Nephron progenitor cell (in vitro differentiated cells): ENCODE measurements at regions not wholly inside any gene's neighbourhood (a gene's known extent, or its start where the extent isn't known, plus 50 kb on each side); places are given as distances from the start of the nearest gene placed in this dataset.
A peak's percentile ranks its signal among the peaks of the same experiment; 100 is the strongest.

Experiments
- DNase-seq: peaks from one replicate; pipeline ENCODE4 v3.0.0; 2021
- H3K27ac Mint-ChIP-seq: 2 replicates; pipeline ENCODE4 v1.8.0; 2021; ENCODE audit warnings: mild to moderate bottlenecking, moderate library complexity, mixed read lengths
- H3K27me3 Mint-ChIP-seq: 2 replicates; pipeline ENCODE4 v1.8.0; 2021; ENCODE audit warnings: mild to moderate bottlenecking, low read depth, mixed read lengths; ENCODE audit not compliant: poor library complexity
- H3K36me3 Mint-ChIP-seq: 2 replicates; pipeline ENCODE4 v1.8.0; 2021; ENCODE audit warnings: low read depth, mixed read lengths
- H3K4me1 Mint-ChIP-seq: 2 replicates; pipeline ENCODE4 v1.8.0; 2021; ENCODE audit warnings: mixed read lengths
- H3K4me3 Mint-ChIP-seq: 2 replicates; pipeline ENCODE4 v1.8.0; 2021; ENCODE audit warnings: mild to moderate bottlenecking, moderate library complexity, mixed read lengths
- H3K9me3 Mint-ChIP-seq: 2 replicates; pipeline ENCODE4 v1.8.0; 2021; ENCODE audit warnings: mild to moderate bottlenecking, moderate library complexity, mixed read lengths
- CTCF ChIP-seq: fragments of 200-600 bp; sonication (generic); IDR thresholded peaks from 2 replicates; pipeline ENCODE4 v1.5.0; 2021; ENCODE audit warnings: antibody characterized with exemption

GRCh38 chr1:47575855-47576757 lies 138.3 kb downstream of the FOXD2 start:
- Mint-ChIP-seq H3K27me3 (peaks cover 46% of the 10 kb centered on the region), H3K36me3 (no peaks in the 10 kb centered on the region), H3K4me1 (peaks cover 95% of the 10 kb centered on the region), H3K4me3 (peak overlapping the region; percentile 17), H3K27ac (no peak overlapping the region), H3K9me3 (no peaks in the 10 kb centered on the region)
- no peak for DNase-seq
- no peak for TF ChIP-seq CTCF

- H3K4me3 Mint-ChIP-seq, result no peak overlapping the region
- TF ChIP-seq CTCF, result no peak
- H3K4me1 Mint-ChIP-seq, result peaks cover 99% of the 10 kb centered on the region
- peaks cover 40% of the 10 kb centered on the region for H3K27me3 Mint-ChIP-seq
- H3K36me3 Mint-ChIP-seq, result no peaks in the 10 kb centered on the region
- no peaks in the 10 kb centered on the region for H3K9me3 Mint-ChIP-seq
- H3K27ac Mint-ChIP-seq, result peak overlapping the region; percentile 30
- no peak for DNase-seq
Observed at GRCh38 chr1:47576758-47577115, 138.9 kb downstream of the FOXD2 start.

- Mint-ChIP-seq H3K27ac (peak overlapping the region; percentile 72), H3K36me3 (no peaks in the 10 kb centered on the region), H3K4me1 (peaks cover 95% of the 10 kb centered on the region), H3K27me3 (peaks cover 35% of the 10 kb centered on the region), H3K9me3 (no peaks in the 10 kb centered on the region), H3K4me3 (no peak overlapping the region)
- no peak for DNase-seq
- TF ChIP-seq CTCF, result no peak
Observed at GRCh38 chr1:47577303-47578025, 139.6 kb downstream of the FOXD2 start.

GRCh38 chr1:47578026-47578720 lies 140.3 kb downstream of the FOXD2 start:
- no peaks in the 10 kb centered on the region for H3K36me3 Mint-ChIP-seq
- peak overlapping the region; percentile 55 for H3K4me3 Mint-ChIP-seq
- peaks cover 38% of the 10 kb centered on the region for H3K27me3 Mint-ChIP-seq
- peak overlapping the region; percentile 95 for H3K27ac Mint-ChIP-seq
- no peak for TF ChIP-seq CTCF
- H3K4me1 Mint-ChIP-seq, result peaks cover 94% of the 10 kb centered on the region
- peak; percentile 70 for DNase-seq
- no peaks in the 10 kb centered on the region for H3K9me3 Mint-ChIP-seq

- no peak for TF ChIP-seq CTCF
- Mint-ChIP-seq H3K9me3 (no peaks in the 10 kb centered on the region), H3K27ac (peak overlapping the region; percentile 95), H3K27me3 (peaks cover 39% of the 10 kb centered on the region), H3K4me3 (peak overlapping the region; percentile 55), H3K36me3 (no peaks in the 10 kb centered on the region), H3K4me1 (peaks cover 94% of the 10 kb centered on the region)
- no peak for DNase-seq
Observed at GRCh38 chr1:47578721-47579419, 141.0 kb downstream of the FOXD2 start.
